IMR-90 (cell line): ENCODE measurements at regions not wholly inside any gene's neighbourhood (a gene's known extent, or its start where the extent isn't known, plus 50 kb on each side); places are given as distances from the start of the nearest gene placed in this dataset.

Experiments used
- ATAC-seq: fragments of 200-7000 bp; cut with Tn5 transposase; 2 replicates; pipeline ENCODE4 v1.9.1; 2020; ENCODE audit warnings: low read depth, mild to moderate bottlenecking, moderate library complexity
- BruUV-seq: library from RNA; stranded (reverse); fragments of 400-500 nt; replicated peaks from 2 replicates; lab custom pipeline; 2021; lab: Mats Ljungman, UMichigan
- CTCF ChIA-PET: fragments of 300-600 bp; formaldehyde crosslinking; extraction: SDS; loops from one replicate; lab custom pipeline; 2021; ENCODE audit warnings: antibody characterized with exemption; lab: Yijun Ruan, JAX
- POLR2A ChIA-PET: fragments of 300-600 bp; sonication (Branson Sonifier 250); formaldehyde crosslinking; loops from one replicate; lab custom pipeline; 2022; ENCODE audit warnings: antibody characterized with exemption; ENCODE audit not compliant: unreplicated experiment; lab: Charles Lee
- DNase-seq: peaks from one replicate; pipeline ENCODE4 v3.0.0; 2013
- H2AFZ ChIP-seq: replicated peaks from 2 replicates; pipeline ENCODE3; 2013; ENCODE audit warnings: low read length, mild to moderate bottlenecking; ENCODE audit not compliant: poor library complexity
- H2AK5ac ChIP-seq: 2 replicates; pipeline ENCODE4 v1.6.1; 2013; ENCODE audit warnings: low read depth, low read length, inconsistent platforms
- H2AK9ac ChIP-seq: replicated peaks from 2 replicates; pipeline ENCODE3; 2013; ENCODE audit warnings: mild to moderate bottlenecking, low read depth, low read length, moderate library complexity; ENCODE audit not compliant: poor library complexity
- H2BK120ac ChIP-seq: 2 replicates; pipeline ENCODE4 v1.6.1; 2013; ENCODE audit warnings: low read depth, low read length, inconsistent platforms
- H2BK15ac ChIP-seq: 3 replicates; pipeline ENCODE4 v1.6.1; 2013; ENCODE audit warnings: low read depth, low read length, inconsistent platforms
- H2BK20ac ChIP-seq: 2 replicates; pipeline ENCODE4 v1.6.1; 2013; ENCODE audit warnings: low read depth, mild to moderate bottlenecking, inconsistent platforms, low read length, moderate library complexity
- H2BK5ac ChIP-seq: 2 replicates; pipeline ENCODE4 v1.6.1; 2013; ENCODE audit warnings: mild to moderate bottlenecking, low read depth, low read length, inconsistent platforms; ENCODE audit not compliant: poor library complexity, severe bottlenecking
- H3K14ac ChIP-seq: replicated peaks from 2 replicates; pipeline ENCODE4 v1.6.1; 2013; ENCODE audit warnings: low read depth, low read length, inconsistent platforms
- H3K18ac ChIP-seq: 2 replicates; pipeline ENCODE4 v1.6.1; 2013; ENCODE audit warnings: low read depth, low read length, control low read depth
- H3K23ac ChIP-seq: 2 replicates; pipeline ENCODE4 v1.6.1; 2013; ENCODE audit warnings: low read depth, low read length, inconsistent platforms
- H3K27ac ChIP-seq: 2 replicates; pipeline ENCODE4 v1.5.1; 2013; ENCODE audit warnings: mild to moderate bottlenecking, control low read depth, low read length; ENCODE audit not compliant: insufficient read depth
- H3K27me3 ChIP-seq: 2 replicates; pipeline ENCODE4 v1.6.1; 2013; ENCODE audit warnings: low read length; ENCODE audit not compliant: control insufficient read depth, insufficient read depth
- H3K36me3 ChIP-seq: 2 replicates; pipeline ENCODE4 v1.6.1; 2013; ENCODE audit warnings: low read length, mixed read lengths; ENCODE audit not compliant: control insufficient read depth, insufficient read depth
- H3K4ac ChIP-seq: 2 replicates; pipeline ENCODE4 v1.6.1; 2013; ENCODE audit warnings: low read depth, low read length, inconsistent platforms
- H3K4me1 ChIP-seq: 2 replicates; pipeline ENCODE4 v1.6.1; 2013; ENCODE audit warnings: low read length, mixed read lengths; ENCODE audit not compliant: control insufficient read depth, insufficient read depth
- H3K4me2 ChIP-seq: 2 replicates; pipeline ENCODE4 v1.6.1; 2013; ENCODE audit warnings: low read depth, mild to moderate bottlenecking, control low read depth, low read length, moderate library complexity
- H3K4me3 ChIP-seq: 2 replicates; pipeline ENCODE4 v1.5.1; 2013; ENCODE audit warnings: low read depth, mild to moderate bottlenecking, control low read depth, low read length, moderate library complexity; ENCODE audit not compliant: insufficient read depth
- H3K56ac ChIP-seq: 2 replicates; pipeline ENCODE4 v1.6.1; 2013; ENCODE audit warnings: low read length, inconsistent platforms; ENCODE audit not compliant: insufficient read depth; ENCODE audit errors: extremely low read depth
- H3K79me1 ChIP-seq, 2 experiments: 2 replicates each; pipeline ENCODE4 v1.6.1; 2013; ENCODE audit warnings: low read length in 2 of 2, inconsistent platforms in 1 of 2, low read depth in 1 of 2
- H3K9ac ChIP-seq: 2 replicates; pipeline ENCODE4 v1.6.1; 2013; ENCODE audit warnings: low read depth, low read length, control low read depth
- H3K9me1 ChIP-seq: 2 replicates; pipeline ENCODE4 v1.6.1; 2013; ENCODE audit warnings: low read length, inconsistent platforms; ENCODE audit not compliant: insufficient read depth
- H3K9me3 ChIP-seq: 2 replicates; pipeline ENCODE4 v1.6.1; 2013; ENCODE audit warnings: low read length; ENCODE audit not compliant: control insufficient read depth, insufficient read depth
- H4K20me1 ChIP-seq: 2 replicates; pipeline ENCODE4 v1.6.1; 2013; ENCODE audit warnings: low read length, inconsistent platforms; ENCODE audit not compliant: insufficient read depth
- H4K5ac ChIP-seq: 2 replicates; pipeline ENCODE4 v1.6.1; 2013; ENCODE audit warnings: mild to moderate bottlenecking, low read depth, low read length, control low read depth
- H4K8ac ChIP-seq, 2 experiments: 2 replicates each; pipeline ENCODE4 v1.6.1; 2013; ENCODE audit warnings: low read depth in 2 of 2, low read length in 2 of 2, control low read depth in 1 of 2, inconsistent platforms in 1 of 2
- H4K91ac ChIP-seq: 2 replicates; pipeline ENCODE4 v1.6.1; 2013; ENCODE audit warnings: low read depth, low read length, inconsistent platforms; ENCODE audit not compliant: insufficient read depth
- BHLHE40 ChIP-seq: fragments of 150-350 bp; IDR thresholded peaks from 2 replicates; pipeline ENCODE4 v1.6.1; 2016; ENCODE audit warnings: mild to moderate bottlenecking, low read depth, low read length
- WGBS, 2 experiments: methylation state at CpG; one replicate each; pipeline versions ENCODE4 v1.1.5 to v1.1.7; 2013; ENCODE audit warnings: missing lambda C conversion rate in 2 of 2; ENCODE audit not compliant: insufficient read length in 1 of 2; ENCODE audit errors: extremely low coverage in 2 of 2; 5-methylcytosine and 5-hydroxymethylcytosine counted together
- dilution Hi-C: fragments of 300-500 bp; cut with HindIII; formaldehyde crosslinking; loops from one replicate; pipeline ENCODE4 v1.14.3; 2018; ENCODE audit warnings: low sequenced_read_pairs; ENCODE audit not compliant: unreplicated experiment
- in situ Hi-C: fragments of 300-500 bp; cut with MboI; formaldehyde crosslinking; loops from 3 replicates; pipeline ENCODE4 v1.14.3; 2019; ENCODE audit warnings: low sequenced_read_pairs, inconsistent platforms, mixed read lengths
- intact Hi-C: fragments of 100-400 bp; cut with micrococcal nuclease; formaldehyde crosslinking; loops from 2 replicates; pipeline ENCODE4 v1.10.0; 2022

- Histone ChIP-seq H2BK15ac (no peak overlapping the region), H3K9me3 (no peaks in the 10 kb centered on the region), H3K4me1 (no peaks in the 10 kb centered on the region), H2AFZ (no peak overlapping the region), H4K5ac (no peak overlapping the region), H3K79me1 (no peaks in the 10 kb centered on the region), H2BK120ac (no peak overlapping the region), H2BK5ac (no peak overlapping the region), H2AK5ac (no peak overlapping the region), H3K36me3 (no peaks in the 10 kb centered on the region), H3K56ac (no peak overlapping the region), H2BK20ac (no peak overlapping the region), H4K8ac (no peak overlapping the region), H3K14ac (no peak overlapping the region), H4K91ac (no peak overlapping the region), H3K9me1 (no peaks in the 10 kb centered on the region), H3K23ac (no peak overlapping the region), H4K20me1 (no peaks in the 10 kb centered on the region), H3K9ac (no peak overlapping the region), H3K4me2 (no peak overlapping the region), H3K27ac (no peak overlapping the region), H3K27me3 (peaks cover 6% of the 10 kb centered on the region; the same call in 1 of the 2 replicates), H3K4ac (no peak overlapping the region), H3K18ac (no peak overlapping the region), H3K4me3 (no peak overlapping the region), H2AK9ac (no peak overlapping the region)
- intact Hi-C loops (no loop called here), in situ Hi-C loops (loop anchor here (25.0 kb wide), 1 partner anchor 1084 kb away; no protein-coding TSS in a partner anchor), dilution Hi-C loops (no loop called here)
- TF ChIP-seq BHLHE40: no peak
- no TSS peak for BruUV-seq
- 93% methylated on average over 3 of the region's 16 CpGs; no CpG with 5 or more reads in 1 of the 2 experiments for WGBS, 2 experiments
- ChIA-PET POLR2A (no interaction called here), CTCF (no interaction called here)
- no peak for ATAC-seq
- no peak for DNase-seq
Observed at GRCh38 chr2:158878003-158878402, 82.9 kb downstream of the DAPL1 start.
